ENCODE measurements at regions not wholly inside any gene's neighbourhood (a gene's known extent, or its start where the extent isn't known, plus 50 kb on each side); places are given as distances from the start of the nearest gene placed in this dataset.

DNA sequence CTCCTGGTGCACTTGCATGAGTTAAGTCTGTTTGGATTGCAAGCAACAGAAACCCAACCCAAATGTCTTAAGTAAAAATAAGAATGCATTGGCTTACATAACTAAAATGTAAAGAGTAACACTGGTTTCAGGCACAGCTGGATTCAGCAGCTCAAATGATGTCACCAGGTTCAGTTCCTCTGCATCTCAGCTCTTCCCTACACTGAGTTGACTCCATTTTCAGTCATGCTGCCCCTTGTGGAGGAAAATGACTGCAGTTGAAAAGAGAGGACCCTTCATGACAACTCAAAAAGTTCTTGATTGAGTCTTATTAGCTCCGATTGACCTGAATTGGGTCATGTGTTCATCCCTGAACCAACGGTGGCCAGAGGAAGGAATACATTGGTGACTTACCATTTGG is 138.5 kb upstream of the ABI3BP start:
- no peak overlapping the region for H4K5ac ChIP-seq (ENCODE audit: low read depth, low read length)
- no peak overlapping the region for H2BK5ac ChIP-seq (ENCODE audit: low read depth, low read length, poor library complexity, severe bottlenecking)
- DNase-seq = no peak
- intact Hi-C loops (cut with micrococcal nuclease) = no loop called here
- H3K14ac ChIP-seq (replicated peaks; ENCODE audit: low read depth, low read length) = no peak overlapping the region
- H3K4me2 ChIP-seq (ENCODE audit: low read depth, low read length) = no peak overlapping the region
- no peak overlapping the region for H3K56ac ChIP-seq (ENCODE audit: extremely low read depth, insufficient read depth, low read length)
- H3K27me3 ChIP-seq (ENCODE audit: control insufficient read depth, insufficient read depth, low read length) = no peaks in the 10 kb centered on the region
- H3K4me1 ChIP-seq (ENCODE audit: control insufficient read depth, insufficient read depth, low read length) = no peaks in the 10 kb centered on the region
- 74% methylated on average over 2 of the region's 2 CpGs; no CpG with 5 or more reads in 1 of the 2 experiments for WGBS, 2 experiments (ENCODE audit: extremely low coverage in 2 of 2, insufficient read length in 1 of 2)
- no peak overlapping the region for H3K23ac ChIP-seq (ENCODE audit: low read depth, low read length)
- H3K4me3 ChIP-seq (ENCODE audit: insufficient read depth, low read depth, low read length) = no peak overlapping the region
- H3K9me1 ChIP-seq (ENCODE audit: insufficient read depth, low read length) = no peaks in the 10 kb centered on the region
- H3K9me3 ChIP-seq (ENCODE audit: control insufficient read depth, insufficient read depth, low read length) = no peaks in the 10 kb centered on the region
- no peak for TF ChIP-seq NFE2L2 (IDR thresholded peaks at IDR 0.05; ENCODE audit: low read depth, low read length)
- no peak for TF ChIP-seq BHLHE40 (IDR thresholded peaks at IDR 0.05; ENCODE audit: low read depth, low read length)
- TF ChIP-seq MAFK (IDR thresholded peaks at IDR 0.05; ENCODE audit: low read depth, low read length) = no peak
- no peak for TF ChIP-seq CHD1 (IDR thresholded peaks at IDR 0.05; ENCODE audit: low read depth, low read length)
- no peak for TF ChIP-seq MAZ (IDR thresholded peaks at IDR 0.05; ENCODE audit: borderline replicate concordance, low read depth, low read length)
- no peak for TF ChIP-seq RAD21 (IDR thresholded peaks at IDR 0.05; ENCODE audit: low read length)
- TF ChIP-seq MXI1 (IDR thresholded peaks at IDR 0.05; ENCODE audit: borderline replicate concordance, low read depth, low read length) = no peak
- TF ChIP-seq RFX5 (IDR thresholded peaks at IDR 0.05; ENCODE audit: low read depth, low read length) = no peak
- TF ChIP-seq FOS (IDR thresholded peaks at IDR 0.05; ENCODE audit: low read depth, low read length) = no peak
- TF ChIP-seq ELK1 (IDR thresholded peaks at IDR 0.05; ENCODE audit: borderline replicate concordance, low read depth, low read length) = no peak
- no peak for TF ChIP-seq CEBPB (IDR thresholded peaks at IDR 0.05; ENCODE audit: low read depth, low read length)
- no peak for TF ChIP-seq RCOR1 (IDR thresholded peaks at IDR 0.05; ENCODE audit: insufficient replicate concordance, low read length)
- no peak for TF ChIP-seq SMC3 (IDR thresholded peaks at IDR 0.05; ENCODE audit: low read depth, low read length)
- no peak for TF ChIP-seq POLR2A (IDR thresholded peaks at IDR 0.05; ENCODE audit: low read depth, low read length)
- no peak for TF ChIP-seq CTCF (conservative IDR thresholded peaks at IDR 0.05; ENCODE audit: low read depth, low read length)
- TF ChIP-seq USF2 (IDR thresholded peaks at IDR 0.05; ENCODE audit: low read depth, low read length) = no peak
- no peaks in the 10 kb centered on the region for H4K20me1 ChIP-seq (ENCODE audit: insufficient read depth, low read length)
- no peaks in the 10 kb centered on the region for H3K36me3 ChIP-seq (ENCODE audit: control insufficient read depth, insufficient read depth, low read length)
- H3K18ac ChIP-seq (ENCODE audit: low read depth, low read length) = no peak overlapping the region
- H2AK5ac ChIP-seq (ENCODE audit: low read depth, low read length) = no peak overlapping the region
- no peak overlapping the region for H2AK9ac ChIP-seq (replicated peaks; ENCODE audit: low read depth, low read length, poor library complexity)
- no peak overlapping the region for H2AFZ ChIP-seq (replicated peaks; ENCODE audit: low read length, poor library complexity)
- H2BK20ac ChIP-seq (ENCODE audit: low read depth, low read length) = no peak overlapping the region
- ChIA-PET POLR2A (ENCODE audit: unreplicated experiment) (no interaction called here), CTCF (interaction anchor here (0.6 to 1.3 kb wide), 2 partner anchors 30 to 139 kb away, joined by 3 read pairs; partner anchors contain the start of gene ABI3BP)
- H4K8ac ChIP-seq (ENCODE audit: low read depth in 2 of 2, low read length in 2 of 2) = no peak overlapping the region
- H3K4ac ChIP-seq (ENCODE audit: low read depth, low read length) = no peak overlapping the region
- no TSS peak for BruUV-seq (replicated peaks)
- in situ Hi-C loops (cut with MboI; ENCODE audit: low sequenced_read_pairs) = no loop called here
- H3K79me1 ChIP-seq (ENCODE audit: low read depth in 1 of 2, low read length in 2 of 2) = no peaks in the 10 kb centered on the region
- no peak overlapping the region for H3K27ac ChIP-seq (ENCODE audit: insufficient read depth, low read length)
- no peak overlapping the region for H2BK120ac ChIP-seq (ENCODE audit: low read depth, low read length)
- H2BK15ac ChIP-seq (ENCODE audit: low read depth, low read length) = no peak overlapping the region
- no peak overlapping the region for H3K9ac ChIP-seq (ENCODE audit: low read depth, low read length)
- ATAC-seq (ENCODE audit: low read depth) = no peak
- dilution Hi-C loops (cut with HindIII; ENCODE audit: low sequenced_read_pairs, unreplicated experiment) = no loop called here
- no peak overlapping the region for H4K91ac ChIP-seq (ENCODE audit: insufficient read depth, low read depth, low read length)

Data from IMR-90 (cell line).